Adipose tissue (tissue), 3 donors: ENCODE measurements at regions not wholly inside any gene's neighbourhood (a gene's known extent, or its start where the extent isn't known, plus 50 kb on each side); places are given as distances from the start of the nearest gene placed in this dataset.
"Not testable (repeated sequence)": the region's sequence is repeated elsewhere in the genome, so short reads cannot be mapped to it uniquely, and the experiment has no call there.

Experiments
- H3K27ac ChIP-seq: one replicate; pipeline ENCODE4 v1.5.1; 2013; ENCODE audit warnings: low read depth, low read length
- WGBS, 3 donors: extraction: QIAGEN DNeasy Blood & Tissue Kit; methylation state at CpG; one replicate each; pipeline ENCODE4 v1.1.7; 2013; 5-methylcytosine and 5-hydroxymethylcytosine counted together
- donor health status: healthy with polysubstance abuse.
- donor health status: Bipolar disorder and iron deficiency.
- donor health status: healthy.

DNA sequence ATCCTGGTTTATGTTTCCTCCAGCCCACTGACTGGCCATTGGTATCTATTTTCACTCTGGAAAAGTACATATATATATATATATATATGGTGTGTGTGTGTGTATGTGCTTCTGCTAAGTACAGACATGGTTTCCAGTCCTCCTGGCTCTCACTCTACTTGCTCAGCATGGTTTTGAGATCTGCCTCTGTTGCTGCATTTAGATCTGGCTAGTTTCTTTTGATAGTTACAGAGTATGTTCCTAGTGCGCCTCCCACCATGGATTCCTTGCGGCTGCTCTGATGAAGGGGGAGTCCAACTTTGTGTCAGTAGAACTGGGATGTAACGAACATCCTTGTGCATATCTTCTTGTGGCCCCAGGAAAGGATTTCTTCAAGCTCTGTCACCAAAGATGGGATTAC, 274.1 kb downstream of the MIAT start:
- H3K27ac ChIP-seq, result no peak overlapping the region
- WGBS, 3 donors, result 92 to 93% (median 93%) methylated on average over 3 of the region's 3 CpGs

GRCh38 chr22:26933105-26933590, 275.8 kb downstream of the MIAT start:
- no peak overlapping the region for H3K27ac ChIP-seq
- WGBS, 3 donors, result 73 to 88% (median 88%) methylated on average over 8 of the region's 8 CpGs

GRCh38 chr22:26937213-26937612, 279.8 kb downstream of the MIAT start:
- no peak overlapping the region for H3K27ac ChIP-seq
- WGBS, 3 donors, result 84 to 90% (median 88%) methylated on average over 5 of the region's 5 CpGs

- no peak overlapping the region for H3K27ac ChIP-seq
- 51 to 67% (median 63%) methylated on average over 5 of the region's 5 CpGs for WGBS, 3 donors
These were observed 282.1 kb downstream of the MIAT start for GRCh38 chr22:26939466-26939865.

GRCh38 chr22:26941896-26942636, 284.7 kb downstream of the MIAT start:
- 64 to 79% (median 76%) methylated on average over 14 of the region's 14 CpGs for WGBS, 3 donors
- H3K27ac ChIP-seq, result no peak overlapping the region

DNA sequence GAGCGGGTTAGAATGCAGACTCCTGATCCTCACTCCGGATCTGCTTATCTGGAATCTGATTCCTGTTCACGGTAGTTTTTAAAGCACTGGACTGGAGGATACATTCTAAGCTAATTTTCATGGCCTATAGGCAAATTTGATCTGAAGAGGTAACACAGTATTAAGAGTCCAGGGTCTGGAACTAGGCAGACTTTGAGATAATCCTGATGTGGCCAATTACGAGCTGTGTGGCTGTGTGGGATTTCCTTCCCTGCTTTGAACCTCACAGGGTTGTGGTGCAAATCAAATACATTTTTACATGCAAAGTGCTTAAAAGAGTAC, 285.2 kb downstream of the MIAT start:
- WGBS, 3 donors, result 63 to 82% (median 78%) methylated on average over 4 of the region's 4 CpGs
- H3K27ac ChIP-seq, result no peak overlapping the region

DNA sequence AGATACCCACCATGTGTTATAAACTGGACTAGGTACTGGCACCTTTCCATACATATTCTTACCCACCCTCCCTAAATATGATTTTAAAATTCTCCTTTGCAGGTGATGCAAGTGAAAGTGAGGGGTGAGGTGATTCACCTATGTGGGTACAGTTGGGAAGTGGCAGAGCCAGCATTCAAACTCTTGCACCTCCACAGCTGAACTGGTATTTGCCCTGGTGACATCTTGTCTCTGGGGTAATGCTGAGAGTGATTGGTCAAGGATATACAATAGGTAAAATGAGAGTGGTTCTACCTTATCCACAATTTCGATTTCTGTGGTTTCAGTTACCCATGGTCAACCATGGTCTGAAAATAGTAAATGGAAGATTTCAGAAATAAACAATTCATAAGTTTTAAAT, 288.2 kb downstream of the MIAT start:
- WGBS, 3 donors, result 52 to 92% (median 75%) methylated on average over 1 of the region's 1 CpG

DNA sequence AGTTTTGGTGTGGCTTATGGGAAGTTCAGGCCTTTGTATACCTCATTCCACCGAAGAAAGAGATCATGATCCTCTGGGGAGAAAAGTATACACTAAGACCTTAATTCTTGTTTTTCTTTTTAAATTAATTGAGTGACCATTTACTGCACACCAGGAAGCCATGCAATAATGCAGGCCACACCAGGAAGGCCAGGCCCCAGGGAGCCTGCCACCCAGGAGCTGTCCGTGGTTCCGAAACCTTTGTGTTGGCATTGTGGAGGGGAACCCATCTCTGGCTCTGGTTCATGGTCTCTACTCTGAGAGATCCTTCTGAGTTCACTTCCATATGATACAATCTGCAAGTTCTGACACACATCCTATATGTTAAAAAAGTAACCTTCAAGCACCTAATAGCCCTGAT, 291.8 kb downstream of the MIAT start:
- no peak overlapping the region for H3K27ac ChIP-seq
- WGBS, 3 donors, result 59 to 83% (median 61%) methylated on average over 3 of the region's 3 CpGs

More for the DNA sequence above, 288.2 kb downstream of the MIAT start:
- H3K27ac ChIP-seq, result no peak overlapping the region

DNA sequence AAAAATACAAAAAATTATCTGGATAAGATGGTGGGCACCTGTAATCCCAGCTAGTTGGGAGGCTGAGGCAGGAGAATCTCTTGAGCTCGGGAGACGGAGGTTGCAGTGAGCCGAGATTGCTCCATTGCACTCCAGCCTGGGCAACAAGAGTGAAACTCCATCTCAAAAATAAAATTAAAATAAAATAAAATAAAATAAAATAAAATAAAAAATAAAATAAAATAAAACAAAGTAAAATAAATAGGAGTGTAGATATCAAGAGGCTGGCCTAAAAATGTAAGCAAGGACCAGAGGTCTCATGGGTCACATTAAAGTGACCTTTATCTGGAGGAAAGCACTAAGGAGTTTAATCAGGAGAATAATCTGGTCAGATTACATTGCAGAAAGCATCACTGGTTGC, 293.8 kb downstream of the MIAT start:
- 91 to 99% (median 95%) methylated on average over 3 of the region's 3 CpGs for WGBS, 3 donors
- not testable (repeated sequence) for H3K27ac ChIP-seq

DNA sequence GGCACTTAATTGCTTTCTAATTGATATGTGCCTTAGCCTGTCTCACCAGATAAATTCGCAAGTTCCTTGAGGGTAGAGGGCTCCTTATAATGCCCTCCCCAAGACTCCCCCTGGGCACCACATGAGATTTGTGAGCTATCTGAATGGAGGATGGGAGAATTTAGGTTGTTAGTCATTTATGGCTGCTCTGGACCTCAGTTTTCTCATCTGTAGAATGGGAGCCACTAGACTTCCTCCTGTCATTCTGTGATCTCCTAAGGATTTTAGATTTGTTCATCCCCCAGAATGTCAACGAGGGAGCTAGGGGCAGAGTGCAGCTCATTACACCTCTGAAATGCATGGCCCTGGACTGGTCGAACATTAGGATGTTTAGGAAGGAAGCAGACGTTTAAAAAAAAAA, 294.6 kb downstream of the MIAT start:
- no peak overlapping the region for H3K27ac ChIP-seq
- 32 to 36% (median 34%) methylated on average over 4 of the region's 4 CpGs for WGBS, 3 donors

DNA sequence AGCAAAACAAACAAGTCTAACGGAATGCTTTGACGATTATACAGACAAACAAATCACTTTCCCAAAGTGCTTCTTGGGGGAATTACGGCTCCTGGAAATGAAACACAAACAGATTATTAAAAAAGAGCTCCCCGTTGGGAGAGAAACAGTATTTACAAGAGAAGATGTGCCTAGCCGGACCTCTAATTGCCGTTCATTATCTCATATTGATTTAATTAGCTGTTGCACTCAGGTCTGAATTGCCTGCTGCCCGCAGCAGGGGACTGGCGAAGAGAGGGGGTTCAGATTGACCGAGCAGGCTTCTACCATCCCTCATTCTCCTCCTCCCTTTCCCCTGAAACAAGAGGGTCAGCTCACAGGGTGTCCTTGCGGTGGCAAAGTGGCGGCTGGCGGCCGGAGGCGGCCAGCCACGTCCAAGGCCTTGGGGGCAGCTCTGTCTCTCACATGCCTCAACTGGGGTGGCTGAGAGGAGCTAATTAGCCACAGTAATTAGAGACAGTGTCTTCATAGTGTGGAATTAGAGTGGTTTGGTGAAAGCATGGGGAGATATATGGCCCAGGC, 295.1 kb downstream of the MIAT start:
- H3K27ac ChIP-seq, result no peak overlapping the region
- WGBS, 3 donors, result 21 to 33% (median 26%) methylated on average over 15 of the region's 15 CpGs

DNA sequence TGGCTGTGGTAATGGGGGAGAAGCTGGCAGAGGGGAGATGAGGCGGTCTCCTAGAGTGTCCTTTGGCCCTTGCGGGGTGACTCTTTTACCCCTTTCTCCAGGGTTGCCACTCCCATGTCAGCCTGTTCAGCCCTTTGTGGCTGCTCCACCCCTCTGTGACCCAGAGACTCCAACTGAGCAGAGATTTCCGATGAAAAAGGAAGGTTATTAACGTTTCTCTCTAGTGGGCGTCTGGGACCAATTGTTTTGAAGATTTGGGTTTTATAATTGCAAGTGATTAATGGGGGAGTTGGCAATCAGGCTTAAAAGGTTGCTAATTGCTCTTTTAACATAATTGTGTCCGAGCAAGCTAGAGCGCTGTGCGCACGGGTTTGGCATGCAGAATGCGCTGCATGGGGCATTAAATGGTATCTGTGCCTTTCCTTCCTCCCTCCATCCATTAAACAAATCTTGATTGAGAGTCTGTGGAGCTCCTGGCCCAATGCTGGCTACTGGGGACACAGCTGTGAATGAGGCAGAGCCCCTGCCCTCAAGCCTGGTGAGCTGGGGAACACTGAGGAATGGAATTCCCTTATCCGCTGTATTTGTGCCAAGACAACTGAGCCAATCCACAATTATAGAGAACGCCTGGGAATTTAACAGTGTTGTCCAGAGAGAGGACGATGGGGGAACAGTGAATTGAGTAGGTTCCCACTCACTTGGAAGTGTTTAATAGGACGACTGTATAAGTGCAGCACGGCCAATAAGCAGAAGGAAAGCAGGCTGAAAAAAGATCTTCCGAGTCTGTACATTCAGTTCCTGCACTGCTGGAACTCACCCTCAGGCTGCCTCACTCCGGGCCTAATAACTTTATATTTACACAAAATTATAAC, 295.9 kb downstream of the MIAT start:
- H3K27ac ChIP-seq, result no peak overlapping the region
- WGBS, 3 donors, result 24 to 27% (median 26%) methylated on average over 17 of the region's 17 CpGs

- H3K27ac ChIP-seq, result no peak overlapping the region
- 21 to 54% (median 46%) methylated on average over 4 of the region's 4 CpGs for WGBS, 3 donors
These were observed 299.0 kb downstream of the MIAT start for GRCh38 chr22:26956371-26956770.

DNA sequence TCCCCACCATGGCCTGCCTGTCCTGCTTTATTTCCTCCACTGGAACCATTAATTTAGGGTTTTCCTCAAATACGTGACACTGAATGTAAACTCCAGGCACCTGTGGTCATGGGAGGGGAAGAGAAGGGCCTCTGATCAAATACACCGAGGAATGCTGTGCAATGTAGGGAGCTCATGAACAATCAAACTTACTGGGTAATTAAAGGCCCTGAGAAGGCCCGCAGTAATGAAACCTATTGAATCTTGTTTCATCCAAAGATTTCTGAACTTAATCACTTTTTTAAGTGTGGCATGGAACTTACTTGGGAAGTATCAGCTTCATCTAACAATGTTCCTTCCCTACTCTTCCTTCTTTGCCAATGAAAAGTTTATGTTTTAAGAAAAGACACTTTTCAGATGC, 299.8 kb downstream of the MIAT start:
- H3K27ac ChIP-seq, result no peak overlapping the region
- 78 to 90% (median 87%) methylated on average over 3 of the region's 3 CpGs for WGBS, 3 donors

- 76 to 89% (median 88%) methylated on average over 6 of the region's 6 CpGs for WGBS, 3 donors
- no peak overlapping the region for H3K27ac ChIP-seq
These were observed 300.5 kb downstream of the MIAT start for GRCh38 chr22:26957897-26958296.

DNA sequence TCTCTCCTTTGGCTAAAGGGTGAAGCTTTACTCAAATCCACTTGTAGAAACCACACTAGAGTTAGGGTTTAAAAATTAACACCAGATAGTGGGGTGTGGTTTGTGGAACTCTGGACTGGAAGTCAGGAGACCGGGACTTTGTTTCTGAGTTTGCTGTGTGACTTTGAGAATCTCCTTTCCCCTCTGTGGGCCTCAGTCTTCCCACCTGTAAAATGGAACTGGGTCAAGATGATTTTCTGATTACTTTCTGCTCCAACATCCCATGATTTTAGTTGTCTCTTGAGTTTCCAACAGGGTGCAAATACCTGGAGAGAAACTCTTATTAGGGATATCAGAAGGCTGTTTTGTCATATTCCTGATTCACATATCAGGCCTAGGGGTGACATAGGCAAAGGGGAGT, 301.0 kb downstream of the MIAT start:
- H3K27ac ChIP-seq, result no peak overlapping the region
- 69 to 97% (median 86%) methylated on average over 1 of the region's 1 CpG for WGBS, 3 donors

DNA sequence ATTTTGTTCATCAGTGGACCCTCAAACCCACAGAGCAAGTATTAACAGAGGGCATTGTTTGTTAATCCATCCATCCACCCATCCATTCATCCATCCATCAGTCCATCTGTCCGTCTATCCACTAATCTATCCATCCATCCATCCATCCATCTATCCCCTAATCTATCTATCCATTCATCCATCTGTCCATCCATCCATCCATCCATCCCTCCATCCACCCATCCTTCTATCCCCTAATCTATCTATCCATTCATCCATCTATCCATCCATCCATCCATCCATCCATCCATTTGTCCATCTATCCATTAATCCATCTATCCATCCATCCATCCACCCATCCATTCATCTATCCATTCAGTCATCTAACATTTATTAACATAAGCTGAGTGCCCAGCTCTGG, 307.3 kb downstream of the MIAT start:
- H3K27ac ChIP-seq, result no peak overlapping the region
- WGBS, 3 donors, result 77 to 92% (median 90%) methylated on average over 1 of the region's 1 CpG

DNA sequence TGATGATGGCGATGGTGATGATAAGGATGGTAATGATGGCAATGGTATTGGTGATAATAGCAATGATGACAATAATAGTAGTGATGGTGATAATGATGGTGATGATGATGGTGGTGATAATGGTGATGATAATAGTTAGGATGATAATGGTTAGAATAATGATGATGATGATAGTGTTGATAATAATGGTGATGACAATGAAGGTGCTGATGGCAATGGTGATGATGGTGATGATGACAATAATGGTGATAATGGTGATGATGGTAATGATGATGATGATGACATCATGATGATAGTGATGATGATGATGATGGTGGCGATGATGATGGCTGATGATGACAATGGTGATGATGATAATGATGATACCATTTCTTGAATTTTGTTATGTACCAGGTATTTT, 309.9 kb downstream of the MIAT start:
- 90 to 98% (median 92%) methylated on average over 2 of the region's 2 CpGs for WGBS, 3 donors
- no peak overlapping the region for H3K27ac ChIP-seq

DNA sequence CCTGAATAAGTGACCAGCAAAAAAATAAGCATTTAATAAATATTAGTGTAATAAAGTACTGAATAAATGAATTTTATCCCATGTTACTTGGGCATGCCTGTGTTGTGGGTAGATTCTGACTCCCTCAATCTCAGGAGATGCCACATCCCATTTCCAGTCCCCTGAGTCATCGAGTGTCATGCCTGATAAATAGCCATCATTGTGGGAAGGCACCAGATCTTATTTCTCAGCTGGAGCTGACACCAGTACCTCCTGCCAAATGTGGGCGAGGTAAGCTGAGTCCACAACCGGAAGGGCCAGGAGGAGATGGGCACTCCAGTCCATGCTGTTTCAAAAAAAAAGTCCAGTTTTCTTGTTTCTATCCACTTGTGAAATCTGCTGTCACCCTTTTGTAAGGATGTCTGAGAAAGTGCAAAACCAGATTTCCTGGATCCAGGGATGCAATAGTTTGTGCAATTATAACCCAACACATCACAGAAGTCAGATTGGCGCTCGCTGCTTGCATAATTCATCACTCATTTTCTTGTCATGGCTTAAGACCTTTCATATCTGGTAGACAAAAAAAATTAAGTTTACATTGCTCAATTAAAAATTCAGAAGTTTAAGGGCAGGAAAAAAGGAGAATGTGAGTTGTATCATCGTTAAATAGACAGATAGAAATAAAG, 311.6 kb downstream of the MIAT start:
- WGBS, 3 donors, result 63 to 75% (median 69%) methylated on average over 6 of the region's 6 CpGs
- H3K27ac ChIP-seq, result no peak overlapping the region
